GM12878 (cell line): ENCODE measurements at regions not wholly inside any gene's neighbourhood (a gene's known extent, or its start where the extent isn't known, plus 50 kb on each side); places are given as distances from the start of the nearest gene placed in this dataset.

ENCODE experiments used
- ATAC-seq: fragments of 200-7000 bp; cut with Tn5 transposase; 3 replicates; pipeline ENCODE4 v1.9.1; 2020; ENCODE audit warnings: mild to moderate bottlenecking, moderate library complexity
- BruUV-seq: library from RNA; stranded (reverse); fragments of 400-500 nt; replicated peaks from 2 replicates; lab custom pipeline; 2021; lab: Mats Ljungman, UMichigan
- CTCF ChIA-PET: fragments of 300-600 bp; sonication (Branson Sonifier 250); formaldehyde crosslinking; extraction: SDS; loops from one replicate; lab custom pipeline; 2021; ENCODE audit warnings: inconsistent platforms; lab: Yijun Ruan, JAX
- POLR2A ChIA-PET: fragments of 350-600 bp; formaldehyde crosslinking; extraction: SDS; loops from one replicate; lab custom pipeline; 2021; ENCODE audit warnings: inconsistent platforms; lab: Charles Lee
- RAD21 ChIA-PET: fragments of 300-600 bp; sonication (Branson Sonifier 250); formaldehyde crosslinking; loops from one replicate; lab custom pipeline; 2023; ENCODE audit warnings: antibody characterized with exemption; ENCODE audit not compliant: unreplicated experiment; lab: Charles Lee
- SMC1A ChIA-PET: fragments of 300-600 bp; sonication (Branson Sonifier 250); formaldehyde crosslinking; loops from one replicate; lab custom pipeline; 2023; ENCODE audit not compliant: unreplicated experiment, uncharacterized antibody; lab: Charles Lee
- DNase-seq: peaks from one replicate; pipeline ENCODE4 v3.0.0-alpha.2; 2011; ENCODE audit warnings: low read depth, low spot score
- FAIRE-seq: peaks from 3 replicates; lab custom pipeline; 2011; peaks lifted over from hg19 to GRCh38; lab: Jason Lieb, UNC
- H2AFZ ChIP-seq: 2 replicates; pipeline ENCODE4 v1.6.0; 2011; ENCODE audit warnings: low read depth, low read length, control low read depth; ENCODE audit not compliant: control insufficient read depth
- H3K27ac ChIP-seq: 2 replicates; pipeline ENCODE4 v1.5.1; 2011; ENCODE audit warnings: control low read depth; ENCODE audit not compliant: control insufficient read depth, insufficient read depth
- H3K27me3 ChIP-seq, 2 experiments: replicated peaks in 1 of 2; 2 replicates each; pipeline versions ENCODE4 v1.6.0 to v1.6.1; 2011; ENCODE audit warnings: low read length in 1 of 2; ENCODE audit not compliant: control insufficient read depth in 2 of 2, insufficient read depth in 2 of 2
- H3K36me3 ChIP-seq, 2 experiments: 2 replicates each; pipeline ENCODE4 v1.5.1; 2011; ENCODE audit warnings: low read length in 1 of 2; ENCODE audit not compliant: control insufficient read depth in 2 of 2, insufficient read depth in 2 of 2
- H3K4me1 ChIP-seq: 2 replicates; pipeline ENCODE4 v1.6.1; 2011; ENCODE audit warnings: mild to moderate bottlenecking, low read length, moderate library complexity, mixed read lengths; ENCODE audit not compliant: control insufficient read depth, insufficient read depth
- H3K4me2 ChIP-seq: 2 replicates; pipeline ENCODE4 v1.6.0; 2011; ENCODE audit warnings: control low read depth; ENCODE audit not compliant: control insufficient read depth, insufficient read depth
- H3K4me3 ChIP-seq: fragments of 200-600 bp; sonication (generic); 2 replicates; pipeline ENCODE4 v1.5.1; 2016
- H3K79me2 ChIP-seq: 2 replicates; pipeline ENCODE4 v1.6.0; 2011; ENCODE audit warnings: low read length; ENCODE audit not compliant: control insufficient read depth, insufficient read depth
- H3K9ac ChIP-seq: 2 replicates; pipeline ENCODE4 v1.8.0; 2011; ENCODE audit warnings: low read length, control low read depth, mixed read lengths; ENCODE audit not compliant: control insufficient read depth, insufficient read depth
- H3K9me3 ChIP-seq: replicated peaks from 3 replicates; pipeline ENCODE4 v1.5.1; 2011; ENCODE audit warnings: mild to moderate bottlenecking, low read length; ENCODE audit not compliant: control insufficient read depth, insufficient read depth
- H4K20me1 ChIP-seq: 2 replicates; pipeline ENCODE4 v1.6.0; 2011; ENCODE audit not compliant: control insufficient read depth, insufficient read depth
- CREB1 ChIP-seq: IDR thresholded peaks from 2 replicates; pipeline ENCODE4 v1.6.1; 2012; ENCODE audit warnings: low read depth, mild to moderate bottlenecking, inconsistent platforms
- CTCF ChIP-seq, 3 experiments: IDR thresholded peaks in 2 of 3; conservative IDR thresholded peaks in 1 of 3; 2 replicates each; pipeline ENCODE4 v1.5.1; 2011; ENCODE audit warnings: low read depth in 3 of 3, low read length in 3 of 3, mild to moderate bottlenecking in 3 of 3, control low read depth in 2 of 3, moderate library complexity in 2 of 3, inconsistent platforms in 1 of 3, mixed read lengths in 1 of 3; ENCODE audit not compliant: control insufficient read depth in 2 of 3, insufficient read depth in 1 of 3; ENCODE audit errors: extremely low read depth in 1 of 3
- DPF2 ChIP-seq: fragments of 450-650 bp; IDR thresholded peaks from 2 replicates; pipeline ENCODE4 v1.6.1; 2017; ENCODE audit warnings: mild to moderate bottlenecking
- EZH2 ChIP-seq: IDR thresholded peaks from 2 replicates; pipeline ENCODE4 v1.6.1; 2012; ENCODE audit warnings: low read depth, mild to moderate bottlenecking, control low read depth, inconsistent platforms, low read length, borderline replicate concordance; ENCODE audit not compliant: control insufficient read depth
- JUNB ChIP-seq: IDR thresholded peaks from 2 replicates; pipeline ENCODE4 v1.6.1; 2016; ENCODE audit warnings: antibody characterized with exemption, mild to moderate bottlenecking
- MYB ChIP-seq: fragments of 150-350 bp; IDR thresholded peaks from 2 replicates; pipeline ENCODE4 v1.6.1; 2014; ENCODE audit warnings: mild to moderate bottlenecking, low read depth, low read length, borderline replicate concordance
- NFXL1 ChIP-seq: fragments of 450-650 bp; IDR thresholded peaks from 2 replicates; pipeline ENCODE4 v1.6.1; 2017; ENCODE audit warnings: antibody characterized with exemption, mild to moderate bottlenecking, borderline replicate concordance
- NR2C1 ChIP-seq: fragments of 450-650 bp; IDR thresholded peaks from 2 replicates; pipeline ENCODE4 v1.6.1; 2017; ENCODE audit warnings: antibody characterized with exemption, mild to moderate bottlenecking, moderate library complexity
- POLR2A ChIP-seq: IDR thresholded peaks from 2 replicates; pipeline ENCODE4 v1.6.1; 2011; ENCODE audit warnings: low read depth, mild to moderate bottlenecking, low read length
- RAD51 ChIP-seq: fragments of 450-650 bp; IDR thresholded peaks from 2 replicates; pipeline ENCODE4 v1.6.1; 2016; ENCODE audit warnings: moderate library complexity, mild to moderate bottlenecking, inconsistent platforms
- RBBP5 ChIP-seq: fragments of 200-600 bp; sonication (generic); conservative IDR thresholded peaks from 2 replicates; pipeline ENCODE4 v1.6.1; 2016
- in situ Hi-C: fragments of 300-500 bp; cut with MboI; formaldehyde crosslinking; loops from 9 replicates; pipeline ENCODE4 v1.14.3; 2018; ENCODE audit warnings: mixed read lengths
- intact Hi-C: fragments of 100-400 bp; cut with micrococcal nuclease; formaldehyde crosslinking; loops from one replicate; pipeline ENCODE4 v1.14.2; 2022; ENCODE audit not compliant: unreplicated experiment

DNA sequence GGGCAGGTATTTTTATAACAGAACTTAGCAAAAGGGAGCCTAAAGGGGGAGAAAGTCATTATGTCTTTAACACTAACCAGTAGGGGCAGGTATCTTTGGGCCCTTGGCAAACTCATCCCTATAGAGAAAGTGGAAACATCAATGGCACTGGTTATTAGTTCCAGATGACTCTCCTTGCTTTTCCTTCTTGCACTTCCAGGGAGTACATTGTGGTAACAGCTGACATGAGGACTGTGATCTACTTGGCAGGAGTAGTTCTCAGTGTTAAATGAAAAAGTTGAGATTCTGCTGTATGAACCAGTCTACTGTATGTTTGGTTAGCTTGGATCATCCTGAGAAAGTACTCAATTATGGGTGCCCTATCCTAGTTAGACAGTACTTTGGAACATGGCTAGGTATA is 93.6 kb downstream of the ATXN3L start:
- no peak for TF ChIP-seq JUNB
- no peak for TF ChIP-seq EZH2
- TF ChIP-seq CTCF (IDR thresholded peaks at IDR 0.05 in 2 of 3, conservative IDR thresholded peaks at IDR 0.05 in 1 of 3; ENCODE audit: control insufficient read depth in 2 of 3, extremely low read depth in 1 of 3, insufficient read depth in 1 of 3, low read depth in 3 of 3, low read length in 3 of 3): no peak
- TF ChIP-seq POLR2A: no peak
- TF ChIP-seq RBBP5: no peak
- no peak for TF ChIP-seq NR2C1
- TF ChIP-seq DPF2: no peak
- no peak for TF ChIP-seq CREB1
- no peak for TF ChIP-seq RAD51
- no peak for TF ChIP-seq MYB
- no peak for TF ChIP-seq NFXL1
- TF ChIP-seq, all 136 proteins: peak for 0
- H4K20me1 ChIP-seq: no peaks in the 10 kb centered on the region
- SMC1A ChIA-PET: no interaction called here
- no peak overlapping the region for H3K9ac ChIP-seq
- intact Hi-C loops (no loop called here), in situ Hi-C loops (no loop called here)
- H3K4me1 ChIP-seq: no peaks in the 10 kb centered on the region
- H3K27me3 ChIP-seq: no peaks in the 10 kb centered on the region
- POLR2A ChIA-PET: no interaction called here
- ATAC-seq: no peak
- no peaks in the 10 kb centered on the region for H3K36me3 ChIP-seq
- RAD21 ChIA-PET: no interaction called here
- DNase-seq: no peak
- no peaks in the 10 kb centered on the region for H3K9me3 ChIP-seq
- H3K4me2 ChIP-seq: no peak overlapping the region
- BruUV-seq: no TSS peak
- no peak overlapping the region for H2AFZ ChIP-seq
- H3K4me3 ChIP-seq: no peak overlapping the region
- no peak for FAIRE-seq
- CTCF ChIA-PET: no interaction called here
- no peaks in the 10 kb centered on the region for H3K79me2 ChIP-seq
- H3K27ac ChIP-seq: no peak overlapping the region
